Muscle of arm (tissue), 1 donor: ENCODE measurements at regions not wholly inside any gene's neighbourhood (a gene's known extent, or its start where the extent isn't known, plus 50 kb on each side); places are given as distances from the start of the nearest gene placed in this dataset.

Source experiments
- DNase-seq: peaks from one replicate; pipeline ENCODE4 v3.0.0-alpha.2; 2013

GRCh38 chr2:240319855-240320203 is 115.6 kb upstream of the GPC1 start:
- DNase-seq: no peak

GRCh38 chr2:240320204-240320993 is 115.1 kb upstream of the GPC1 start:
- no peak for DNase-seq

- DNase-seq: no peak
These were observed 113.1 kb upstream of the GPC1 start for GRCh38 chr2:240322231-240322955.

GRCh38 chr2:240322991-240323390 is 112.5 kb upstream of the GPC1 start:
- DNase-seq: no peak

- no peak for DNase-seq
These were observed 111.7 kb upstream of the GPC1 start for GRCh38 chr2:240323601-240324291.

GRCh38 chr2:240324312-240325015 is 111.0 kb upstream of the GPC1 start:
- no peak for DNase-seq

GRCh38 chr2:240325016-240326007 is 110.2 kb upstream of the GPC1 start:
- no peak for DNase-seq

GRCh38 chr2:240326246-240326645 is 109.2 kb upstream of the GPC1 start:
- DNase-seq: no peak

GRCh38 chr2:240326886-240327285 is 108.6 kb upstream of the GPC1 start:
- DNase-seq: no peak

- DNase-seq: no peak
These were observed 107.9 kb upstream of the GPC1 start for GRCh38 chr2:240327566-240327965.

- DNase-seq: no peak
These were observed 106.9 kb upstream of the GPC1 start for GRCh38 chr2:240328526-240328925.

- no peak for DNase-seq
These were observed 106.3 kb upstream of the GPC1 start for GRCh38 chr2:240329116-240329665.

- DNase-seq: no peak
These were observed 105.7 kb upstream of the GPC1 start for GRCh38 chr2:240329778-240330177.

- no peak for DNase-seq
These were observed 101.5 kb upstream of the GPC1 start for GRCh38 chr2:240333985-240334384.

GRCh38 chr2:240335061-240335460 is 100.4 kb upstream of the GPC1 start:
- no peak for DNase-seq

GRCh38 chr2:240336820-240337427 is 98.5 kb upstream of the GPC1 start:
- no peak for DNase-seq

GRCh38 chr2:240338274-240338673 is 97.2 kb upstream of the GPC1 start:
- no peak for DNase-seq

GRCh38 chr2:240339411-240340360 is 95.8 kb upstream of the GPC1 start:
- no peak for DNase-seq

GRCh38 chr2:240340361-240340761 is 95.1 kb upstream of the GPC1 start:
- no peak for DNase-seq
